ENCODE measurements at regions not wholly inside any gene's neighbourhood (a gene's known extent, or its start where the extent isn't known, plus 50 kb on each side); places are given as distances from the start of the nearest gene placed in this dataset.

DNA sequence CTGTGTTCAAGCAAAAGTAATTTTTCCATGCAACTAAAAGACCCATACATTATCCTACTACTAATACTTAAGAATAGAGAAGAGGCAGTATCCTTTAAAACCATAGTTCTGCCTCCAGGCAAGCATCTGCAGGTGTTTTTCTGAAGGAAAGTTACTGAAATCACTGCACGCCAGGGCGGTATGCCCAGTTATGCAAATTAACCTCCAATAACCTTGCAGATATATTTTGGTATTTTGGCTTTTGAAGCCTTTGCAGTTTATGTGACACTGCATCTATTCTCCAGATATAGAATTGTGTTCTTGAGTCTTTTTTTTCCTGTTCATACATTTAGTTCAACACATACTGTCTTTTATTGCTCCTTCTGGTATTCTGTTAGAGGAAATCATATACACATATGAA is 346.2 kb upstream of the PDGFD start:
- TF ChIP-seq POLR2AphosphoS5 (IDR thresholded peaks at IDR 0.05), result no peak
- TF ChIP-seq, protein P1, sequence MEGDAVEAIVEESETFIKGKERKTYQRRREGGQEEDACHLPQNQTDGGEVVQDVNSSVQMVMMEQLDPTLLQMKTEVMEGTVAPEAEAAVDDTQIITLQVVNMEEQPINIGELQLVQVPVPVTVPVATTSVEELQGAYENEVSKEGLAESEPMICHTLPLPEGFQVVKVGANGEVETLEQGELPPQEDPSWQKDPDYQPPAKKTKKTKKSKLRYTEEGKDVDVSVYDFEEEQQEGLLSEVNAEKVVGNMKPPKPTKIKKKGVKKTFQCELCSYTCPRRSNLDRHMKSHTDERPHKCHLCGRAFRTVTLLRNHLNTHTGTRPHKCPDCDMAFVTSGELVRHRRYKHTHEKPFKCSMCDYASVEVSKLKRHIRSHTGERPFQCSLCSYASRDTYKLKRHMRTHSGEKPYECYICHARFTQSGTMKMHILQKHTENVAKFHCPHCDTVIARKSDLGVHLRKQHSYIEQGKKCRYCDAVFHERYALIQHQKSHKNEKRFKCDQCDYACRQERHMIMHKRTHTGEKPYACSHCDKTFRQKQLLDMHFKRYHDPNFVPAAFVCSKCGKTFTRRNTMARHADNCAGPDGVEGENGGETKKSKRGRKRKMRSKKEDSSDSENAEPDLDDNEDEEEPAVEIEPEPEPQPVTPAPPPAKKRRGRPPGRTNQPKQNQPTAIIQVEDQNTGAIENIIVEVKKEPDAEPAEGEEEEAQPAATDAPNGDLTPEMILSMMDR (IDR thresholded peaks at IDR 0.05), result no peak

Measured in stomach (tissue), 4 donors.